ENCODE measurements at regions not wholly inside any gene's neighbourhood (a gene's known extent, or its start where the extent isn't known, plus 50 kb on each side); places are given as distances from the start of the nearest gene placed in this dataset.

- Histone ChIP-seq H2AFZ (ENCODE audit: low read depth, low read length) (no peak overlapping the region), H3K9me3 (replicated peaks; ENCODE audit: control insufficient read depth, insufficient read depth, low read depth, low read length) (no peaks in the 10 kb centered on the region), H3K4me1 (replicated peaks in 1 of 2; ENCODE audit: control insufficient read depth in 2 of 2, insufficient read depth in 2 of 2, low read length in 2 of 2) (no peaks in the 10 kb centered on the region), H3K36me3 (ENCODE audit: control insufficient read depth, insufficient read depth, low read length) (no peaks in the 10 kb centered on the region; the same call in 2 of the 3 replicates), H3K4me3 (no peak overlapping the region), H3K27me3 (ENCODE audit: control insufficient read depth in 2 of 2, insufficient read depth in 2 of 2, low read length in 2 of 2) (no peaks in the 10 kb centered on the region; a peak in 1 of 5 replicates), H3K27ac (ENCODE audit: extremely low read depth, low read depth, low read length) (no peak overlapping the region), H4K20me1 (replicated peaks; ENCODE audit: control insufficient read depth, insufficient read depth, low read length) (no peaks in the 10 kb centered on the region), H3K79me2 (ENCODE audit: control insufficient read depth, insufficient read depth, low read length) (no peaks in the 10 kb centered on the region), H3K9me1 (ENCODE audit: control insufficient read depth, insufficient read depth, low read length) (no peaks in the 10 kb centered on the region), H3K9ac (ENCODE audit: insufficient read depth in 1 of 2, low read depth in 2 of 2, low read length in 2 of 2) (no peak overlapping the region), H3K4me2 (ENCODE audit: insufficient read depth, low read length) (no peak overlapping the region)
- no peak for DNase-seq (ENCODE audit: extremely low read depth in 1 of 4, low spot score in 3 of 4)
- no TSS peak for BruUV-seq (replicated peaks)
- intact Hi-C loops (cut with micrococcal nuclease) (no loop called here), in situ Hi-C loops (cut with MboI) (no loop called here)
- TF ChIP-seq HNRNPLL (IDR thresholded peaks at IDR 0.05; ENCODE audit: low read depth, low read length, poor library complexity, severe bottlenecking) (no peak), PCBP2 (IDR thresholded peaks at IDR 0.05; ENCODE audit: low read depth, low read length, poor library complexity, severe bottlenecking) (no peak), U2AF1 (optimal IDR thresholded peaks at IDR 0.05; ENCODE audit: low read depth, low read length) (no peak), NR3C1 (CRISPR knock-in tag; IDR thresholded peaks at IDR 0.05) (no peak), ZNF407 (IDR thresholded peaks at IDR 0.05; ENCODE audit: low read depth) (no peak), RBBP5 (IDR thresholded peaks at IDR 0.05; ENCODE audit: borderline replicate concordance, insufficient read depth, low read length, poor library complexity, severe bottlenecking) (no peak)
- WGBS (ENCODE audit: insufficient coverage, low coverage, missing lambda C conversion rate): 3% methylated on average over 3 of the region's 3 CpGs
- CTCF ChIA-PET (ENCODE audit: low intra/inter-chr PET ratio): no interaction called here
- FAIRE-seq: no peak
- POLR2A ChIA-PET: no interaction called here
- no peak for ATAC-seq
Measured at GRCh38 chr1:119288751-119289150, 79.8 kb upstream of the HAO2 start.
